ENCODE measurements at regions not wholly inside any gene's neighbourhood (a gene's known extent, or its start where the extent isn't known, plus 50 kb on each side); places are given as distances from the start of the nearest gene placed in this dataset.

DNA sequence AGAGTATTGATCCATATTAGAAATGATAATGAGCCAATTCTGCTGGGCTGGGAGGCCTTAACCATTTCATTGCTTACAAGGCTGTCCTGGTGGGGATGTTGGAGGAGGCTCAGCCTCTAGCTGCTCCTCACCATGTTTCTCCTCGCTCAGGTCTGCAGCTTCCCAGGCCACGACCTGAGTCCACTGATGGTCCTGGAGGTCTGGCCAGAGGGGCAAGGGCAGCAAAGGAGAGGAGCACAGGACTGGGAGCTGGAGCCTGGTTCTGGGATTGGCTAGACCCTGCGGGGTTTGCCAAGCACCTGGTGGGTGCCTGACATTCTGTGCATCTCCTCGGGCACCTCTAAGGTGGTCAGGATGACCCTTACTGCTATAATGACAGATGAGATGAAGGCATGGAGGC is 92.6 kb downstream of the KIF26A start:
- no peak for DNase-seq
- POLR2A ChIA-PET = no interaction called here
- Histone ChIP-seq H3K9me3 (no peaks in the 10 kb centered on the region), H3K4me3 (ENCODE audit: low read depth in 2 of 2, low read length in 1 of 2) (no peak overlapping the region), H3K4me1 (ENCODE audit: control insufficient read depth in 1 of 2, insufficient read depth in 2 of 2, low read depth in 1 of 2, low read length in 1 of 2) (peaks cover 0 to 19% of the 10 kb centered on the region in 2 experiments; a peak in 1 of 4 replicates), H3K9ac (no peak overlapping the region), H3F3A (replicated peaks; ENCODE audit: insufficient read depth) (no peaks in the 10 kb centered on the region), H3K27ac (ENCODE audit: low read depth in 2 of 2, low read length in 1 of 2) (no peak overlapping the region), H3K9me2 (no peaks in the 10 kb centered on the region), H4K20me1 (ENCODE audit: insufficient read depth) (no peaks in the 10 kb centered on the region), H3K79me2 (ENCODE audit: insufficient read depth) (no peaks in the 10 kb centered on the region), H3K36me3 (replicated peaks in 1 of 2; ENCODE audit: control insufficient read depth in 1 of 2, insufficient read depth in 2 of 2, low read length in 1 of 2) (no peaks in the 10 kb centered on the region), H3K4me2 (no peak overlapping the region), H3K27me3 (ENCODE audit: insufficient read depth) (no peaks in the 10 kb centered on the region), H2AFZ (ENCODE audit: low read depth) (no peak overlapping the region)
- TF ChIP-seq NRF1 (IDR thresholded peaks at IDR 0.05; ENCODE audit: low read depth, low read length) (no peak), ELF1 (IDR thresholded peaks at IDR 0.05) (no peak), RCOR1 (IDR thresholded peaks at IDR 0.05; ENCODE audit: low read length) (no peak), MXI1 (IDR thresholded peaks at IDR 0.05; ENCODE audit: low read depth, low read length) (no peak), EP300 (IDR thresholded peaks at IDR 0.05; ENCODE audit: borderline replicate concordance in 1 of 2, low read depth in 1 of 2, low read length in 1 of 2) (no peak), GATA2 (CRISPR knock-in tag; IDR thresholded peaks at IDR 0.05) (no peak), POLR2AphosphoS5 (IDR thresholded peaks at IDR 0.05; ENCODE audit: low read depth, low read length) (no peak), TAF1 (IDR thresholded peaks at IDR 0.05; ENCODE audit: borderline replicate concordance, low read depth, low read length) (no peak), TCF12 (IDR thresholded peaks at IDR 0.05) (no peak), CHD2 (IDR thresholded peaks at IDR 0.05; ENCODE audit: low read length, partially characterized antibody) (no peak), MEF2A (IDR thresholded peaks at IDR 0.05; ENCODE audit: borderline replicate concordance, low read depth) (no peak), FOSL2 (IDR thresholded peaks at IDR 0.05; ENCODE audit: borderline replicate concordance, low read depth) (no peak), EZH2phosphoT487 (IDR thresholded peaks at IDR 0.05; ENCODE audit: borderline replicate concordance, low read depth) (no peak), GABPA (IDR thresholded peaks at IDR 0.05; ENCODE audit: low read depth) (no peak)
- TF ChIP-seq, protein P1, sequence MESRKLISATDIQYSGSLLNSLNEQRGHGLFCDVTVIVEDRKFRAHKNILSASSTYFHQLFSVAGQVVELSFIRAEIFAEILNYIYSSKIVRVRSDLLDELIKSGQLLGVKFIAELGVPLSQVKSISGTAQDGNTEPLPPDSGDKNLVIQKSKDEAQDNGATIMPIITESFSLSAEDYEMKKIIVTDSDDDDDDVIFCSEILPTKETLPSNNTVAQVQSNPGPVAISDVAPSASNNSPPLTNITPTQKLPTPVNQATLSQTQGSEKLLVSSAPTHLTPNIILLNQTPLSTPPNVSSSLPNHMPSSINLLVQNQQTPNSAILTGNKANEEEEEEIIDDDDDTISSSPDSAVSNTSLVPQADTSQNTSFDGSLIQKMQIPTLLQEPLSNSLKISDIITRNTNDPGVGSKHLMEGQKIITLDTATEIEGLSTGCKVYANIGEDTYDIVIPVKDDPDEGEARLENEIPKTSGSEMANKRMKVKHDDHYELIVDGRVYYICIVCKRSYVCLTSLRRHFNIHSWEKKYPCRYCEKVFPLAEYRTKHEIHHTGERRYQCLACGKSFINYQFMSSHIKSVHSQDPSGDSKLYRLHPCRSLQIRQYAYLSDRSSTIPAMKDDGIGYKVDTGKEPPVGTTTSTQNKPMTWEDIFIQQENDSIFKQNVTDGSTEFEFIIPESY (IDR thresholded peaks at IDR 0.05; ENCODE audit: borderline replicate concordance, low read depth) = no peak
- TF ChIP-seq, protein P2, sequence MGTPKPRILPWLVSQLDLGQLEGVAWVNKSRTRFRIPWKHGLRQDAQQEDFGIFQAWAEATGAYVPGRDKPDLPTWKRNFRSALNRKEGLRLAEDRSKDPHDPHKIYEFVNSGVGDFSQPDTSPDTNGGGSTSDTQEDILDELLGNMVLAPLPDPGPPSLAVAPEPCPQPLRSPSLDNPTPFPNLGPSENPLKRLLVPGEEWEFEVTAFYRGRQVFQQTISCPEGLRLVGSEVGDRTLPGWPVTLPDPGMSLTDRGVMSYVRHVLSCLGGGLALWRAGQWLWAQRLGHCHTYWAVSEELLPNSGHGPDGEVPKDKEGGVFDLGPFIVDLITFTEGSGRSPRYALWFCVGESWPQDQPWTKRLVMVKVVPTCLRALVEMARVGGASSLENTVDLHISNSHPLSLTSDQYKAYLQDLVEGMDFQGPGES (IDR thresholded peaks at IDR 0.05; ENCODE audit: low read depth, low read length) = no peak
- TF ChIP-seq, protein P3, sequence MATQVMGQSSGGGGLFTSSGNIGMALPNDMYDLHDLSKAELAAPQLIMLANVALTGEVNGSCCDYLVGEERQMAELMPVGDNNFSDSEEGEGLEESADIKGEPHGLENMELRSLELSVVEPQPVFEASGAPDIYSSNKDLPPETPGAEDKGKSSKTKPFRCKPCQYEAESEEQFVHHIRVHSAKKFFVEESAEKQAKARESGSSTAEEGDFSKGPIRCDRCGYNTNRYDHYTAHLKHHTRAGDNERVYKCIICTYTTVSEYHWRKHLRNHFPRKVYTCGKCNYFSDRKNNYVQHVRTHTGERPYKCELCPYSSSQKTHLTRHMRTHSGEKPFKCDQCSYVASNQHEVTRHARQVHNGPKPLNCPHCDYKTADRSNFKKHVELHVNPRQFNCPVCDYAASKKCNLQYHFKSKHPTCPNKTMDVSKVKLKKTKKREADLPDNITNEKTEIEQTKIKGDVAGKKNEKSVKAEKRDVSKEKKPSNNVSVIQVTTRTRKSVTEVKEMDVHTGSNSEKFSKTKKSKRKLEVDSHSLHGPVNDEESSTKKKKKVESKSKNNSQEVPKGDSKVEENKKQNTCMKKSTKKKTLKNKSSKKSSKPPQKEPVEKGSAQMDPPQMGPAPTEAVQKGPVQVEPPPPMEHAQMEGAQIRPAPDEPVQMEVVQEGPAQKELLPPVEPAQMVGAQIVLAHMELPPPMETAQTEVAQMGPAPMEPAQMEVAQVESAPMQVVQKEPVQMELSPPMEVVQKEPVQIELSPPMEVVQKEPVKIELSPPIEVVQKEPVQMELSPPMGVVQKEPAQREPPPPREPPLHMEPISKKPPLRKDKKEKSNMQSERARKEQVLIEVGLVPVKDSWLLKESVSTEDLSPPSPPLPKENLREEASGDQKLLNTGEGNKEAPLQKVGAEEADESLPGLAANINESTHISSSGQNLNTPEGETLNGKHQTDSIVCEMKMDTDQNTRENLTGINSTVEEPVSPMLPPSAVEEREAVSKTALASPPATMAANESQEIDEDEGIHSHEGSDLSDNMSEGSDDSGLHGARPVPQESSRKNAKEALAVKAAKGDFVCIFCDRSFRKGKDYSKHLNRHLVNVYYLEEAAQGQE (IDR thresholded peaks at IDR 0.05; ENCODE audit: low read depth, low read length) = no peak
- TF ChIP-seq, protein P4, sequence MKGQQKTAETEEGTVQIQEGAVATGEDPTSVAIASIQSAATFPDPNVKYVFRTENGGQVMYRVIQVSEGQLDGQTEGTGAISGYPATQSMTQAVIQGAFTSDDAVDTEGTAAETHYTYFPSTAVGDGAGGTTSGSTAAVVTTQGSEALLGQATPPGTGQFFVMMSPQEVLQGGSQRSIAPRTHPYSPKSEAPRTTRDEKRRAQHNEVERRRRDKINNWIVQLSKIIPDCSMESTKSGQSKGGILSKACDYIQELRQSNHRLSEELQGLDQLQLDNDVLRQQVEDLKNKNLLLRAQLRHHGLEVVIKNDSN (IDR thresholded peaks at IDR 0.05; ENCODE audit: borderline replicate concordance, low read depth) = no peak
- CTCF ChIA-PET = no interaction called here
- 15% methylated on average over 3 of the region's 4 CpGs for WGBS (ENCODE audit: low lambda C conversion rate)

Data from SK-N-SH (cell line).